KMS-11 (cell line): ENCODE measurements at regions not wholly inside any gene's neighbourhood (a gene's known extent, or its start where the extent isn't known, plus 50 kb on each side); places are given as distances from the start of the nearest gene placed in this dataset.

Experiments
- H2AFZ ChIP-seq: fragments of 200-600 bp; sonication (generic); 2 replicates; pipeline ENCODE4 v1.6.1; 2016; ENCODE audit warnings: antibody characterized with exemption, mixed run types, low read depth
- H3K27ac ChIP-seq: fragments of 200-600 bp; sonication (generic); 2 replicates; pipeline ENCODE4 v1.6.1; 2016; ENCODE audit warnings: mild to moderate bottlenecking, mixed run types
- H3K27me3 ChIP-seq: fragments of 200-600 bp; sonication (generic); 2 replicates; pipeline ENCODE4 v1.6.1; 2017; ENCODE audit warnings: mild to moderate bottlenecking, low read depth, mixed run types, moderate library complexity; ENCODE audit not compliant: insufficient read depth
- H3K36me3 ChIP-seq: fragments of 200-600 bp; sonication (generic); 2 replicates; pipeline ENCODE4 v1.6.1; 2017; ENCODE audit warnings: mild to moderate bottlenecking, mixed run types; ENCODE audit not compliant: insufficient read depth
- H3K4me1 ChIP-seq: fragments of 200-600 bp; sonication (generic); 2 replicates; pipeline ENCODE4 v1.6.1; 2016; ENCODE audit warnings: mild to moderate bottlenecking, low read depth, mixed run types; ENCODE audit not compliant: poor library complexity, severe bottlenecking
- H3K4me2 ChIP-seq: fragments of 200-600 bp; sonication (generic); 2 replicates; pipeline ENCODE4 v1.7.0; 2016; ENCODE audit warnings: mild to moderate bottlenecking, mixed run types
- H3K4me3 ChIP-seq: fragments of 200-600 bp; sonication (generic); IDR thresholded peaks from 2 replicates; pipeline ENCODE4 v1.6.1; 2017; ENCODE audit warnings: low read depth, low read length, mixed read lengths; ENCODE audit not compliant: insufficient read depth
- H3K79me2 ChIP-seq: fragments of 200-600 bp; sonication (generic); 2 replicates; pipeline ENCODE4 v1.6.1; 2016; ENCODE audit warnings: low read depth, mixed run types; ENCODE audit not compliant: insufficient read depth
- H3K9ac ChIP-seq: fragments of 200-600 bp; sonication (generic); 2 replicates; pipeline ENCODE4 v1.6.1; 2016; ENCODE audit warnings: mild to moderate bottlenecking, mixed run types
- H4K20me1 ChIP-seq: fragments of 200-600 bp; sonication (generic); 2 replicates; pipeline ENCODE4 v1.6.1; 2016; ENCODE audit warnings: mild to moderate bottlenecking, mixed run types; ENCODE audit not compliant: insufficient read depth
- CTCF ChIP-seq: fragments of 200-600 bp; sonication (generic); conservative IDR thresholded peaks from 2 replicates; pipeline ENCODE4 v1.6.1; 2017; ENCODE audit warnings: low read depth, mild to moderate bottlenecking, antibody characterized with exemption, low read length, moderate library complexity, mixed read lengths

- Histone ChIP-seq H3K27me3 (no peaks in the 10 kb centered on the region), H2AFZ (no peak overlapping the region), H3K4me1 (no peaks in the 10 kb centered on the region), H3K27ac (no peak overlapping the region), H4K20me1 (no peaks in the 10 kb centered on the region), H3K9ac (no peak overlapping the region), H3K79me2 (no peaks in the 10 kb centered on the region), H3K4me2 (no peak overlapping the region), H3K4me3 (no peak overlapping the region), H3K36me3 (no peaks in the 10 kb centered on the region)
- no peak for TF ChIP-seq CTCF
Observed at GRCh38 chr18:10009321-10010144, 95.7 kb downstream of the VAPA start.

- no peaks in the 10 kb centered on the region for H4K20me1 ChIP-seq
- no peak overlapping the region for H3K4me2 ChIP-seq
- H3K36me3 ChIP-seq, result no peaks in the 10 kb centered on the region
- H3K79me2 ChIP-seq, result no peaks in the 10 kb centered on the region
- H2AFZ ChIP-seq, result no peak overlapping the region
- no peaks in the 10 kb centered on the region for H3K27me3 ChIP-seq
- H3K4me1 ChIP-seq, result no peaks in the 10 kb centered on the region
- H3K9ac ChIP-seq, result no peak overlapping the region
- H3K27ac ChIP-seq, result no peak overlapping the region
- TF ChIP-seq CTCF, result no peak
- no peak overlapping the region for H3K4me3 ChIP-seq
Observed at GRCh38 chr18:10010611-10011015, 96.8 kb downstream of the VAPA start.

- H2AFZ ChIP-seq, result no peak overlapping the region
- H3K36me3 ChIP-seq, result no peaks in the 10 kb centered on the region
- no peaks in the 10 kb centered on the region for H3K79me2 ChIP-seq
- TF ChIP-seq CTCF, result no peak
- H3K4me2 ChIP-seq, result no peak overlapping the region
- H4K20me1 ChIP-seq, result no peaks in the 10 kb centered on the region
- no peaks in the 10 kb centered on the region for H3K27me3 ChIP-seq
- no peak overlapping the region for H3K9ac ChIP-seq
- no peak overlapping the region for H3K4me3 ChIP-seq
- no peak overlapping the region for H3K27ac ChIP-seq
- H3K4me1 ChIP-seq, result no peaks in the 10 kb centered on the region
Observed at GRCh38 chr18:10011061-10011460, 97.2 kb downstream of the VAPA start.

- Histone ChIP-seq H3K79me2 (no peaks in the 10 kb centered on the region), H2AFZ (no peak overlapping the region), H3K27me3 (no peaks in the 10 kb centered on the region), H3K4me2 (no peak overlapping the region), H3K9ac (no peak overlapping the region), H4K20me1 (no peaks in the 10 kb centered on the region), H3K36me3 (no peaks in the 10 kb centered on the region), H3K4me3 (no peak overlapping the region), H3K4me1 (no peaks in the 10 kb centered on the region), H3K27ac (no peak overlapping the region)
- TF ChIP-seq CTCF, result no peak
Observed at GRCh38 chr18:10011751-10012150, 97.9 kb downstream of the VAPA start.
